H1 (cell line): ENCODE measurements at regions not wholly inside any gene's neighbourhood (a gene's known extent, or its start where the extent isn't known, plus 50 kb on each side); places are given as distances from the start of the nearest gene placed in this dataset.

ENCODE experiments used
- TF ChIP-seq, protein P1 (sequence below): fragments of 300-600 bp; sonication (generic); IDR thresholded peaks from 2 replicates; pipeline ENCODE4 v1.7.1; 2012; ENCODE audit warnings: low read length, moderate library complexity, mild to moderate bottlenecking, inconsistent platforms; ENCODE audit not compliant: insufficient replicate concordance

DNA sequence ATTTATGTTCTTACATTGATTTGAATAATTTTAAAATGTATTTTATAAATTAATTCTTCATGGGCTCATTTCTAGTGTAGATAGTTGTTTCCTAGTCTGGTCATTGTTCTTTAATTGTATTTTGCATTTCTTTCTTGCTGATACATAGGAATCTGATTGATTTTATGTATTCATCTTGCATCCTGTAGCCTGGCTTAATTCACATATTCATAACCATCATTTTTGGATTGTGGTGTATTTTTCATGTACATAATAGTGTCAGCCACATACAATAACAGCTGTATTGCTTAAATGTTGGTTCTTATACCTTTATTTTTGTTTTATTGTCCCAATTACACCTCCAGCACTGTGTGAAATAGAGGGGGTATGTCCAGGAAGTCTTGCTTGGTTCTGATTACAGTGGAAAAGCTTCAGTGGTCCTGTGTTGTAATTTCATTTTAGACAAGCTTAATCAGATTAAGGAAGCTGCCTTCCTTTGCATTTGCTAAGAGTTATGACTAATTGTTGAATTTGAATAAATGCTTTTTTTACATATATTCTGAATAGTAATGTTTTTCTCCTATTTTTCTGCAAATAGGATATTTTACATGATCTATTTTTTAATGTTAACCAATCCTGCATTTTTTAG is 103.7 kb downstream of the USP22 start (continued):
- TF ChIP-seq, protein P1, sequence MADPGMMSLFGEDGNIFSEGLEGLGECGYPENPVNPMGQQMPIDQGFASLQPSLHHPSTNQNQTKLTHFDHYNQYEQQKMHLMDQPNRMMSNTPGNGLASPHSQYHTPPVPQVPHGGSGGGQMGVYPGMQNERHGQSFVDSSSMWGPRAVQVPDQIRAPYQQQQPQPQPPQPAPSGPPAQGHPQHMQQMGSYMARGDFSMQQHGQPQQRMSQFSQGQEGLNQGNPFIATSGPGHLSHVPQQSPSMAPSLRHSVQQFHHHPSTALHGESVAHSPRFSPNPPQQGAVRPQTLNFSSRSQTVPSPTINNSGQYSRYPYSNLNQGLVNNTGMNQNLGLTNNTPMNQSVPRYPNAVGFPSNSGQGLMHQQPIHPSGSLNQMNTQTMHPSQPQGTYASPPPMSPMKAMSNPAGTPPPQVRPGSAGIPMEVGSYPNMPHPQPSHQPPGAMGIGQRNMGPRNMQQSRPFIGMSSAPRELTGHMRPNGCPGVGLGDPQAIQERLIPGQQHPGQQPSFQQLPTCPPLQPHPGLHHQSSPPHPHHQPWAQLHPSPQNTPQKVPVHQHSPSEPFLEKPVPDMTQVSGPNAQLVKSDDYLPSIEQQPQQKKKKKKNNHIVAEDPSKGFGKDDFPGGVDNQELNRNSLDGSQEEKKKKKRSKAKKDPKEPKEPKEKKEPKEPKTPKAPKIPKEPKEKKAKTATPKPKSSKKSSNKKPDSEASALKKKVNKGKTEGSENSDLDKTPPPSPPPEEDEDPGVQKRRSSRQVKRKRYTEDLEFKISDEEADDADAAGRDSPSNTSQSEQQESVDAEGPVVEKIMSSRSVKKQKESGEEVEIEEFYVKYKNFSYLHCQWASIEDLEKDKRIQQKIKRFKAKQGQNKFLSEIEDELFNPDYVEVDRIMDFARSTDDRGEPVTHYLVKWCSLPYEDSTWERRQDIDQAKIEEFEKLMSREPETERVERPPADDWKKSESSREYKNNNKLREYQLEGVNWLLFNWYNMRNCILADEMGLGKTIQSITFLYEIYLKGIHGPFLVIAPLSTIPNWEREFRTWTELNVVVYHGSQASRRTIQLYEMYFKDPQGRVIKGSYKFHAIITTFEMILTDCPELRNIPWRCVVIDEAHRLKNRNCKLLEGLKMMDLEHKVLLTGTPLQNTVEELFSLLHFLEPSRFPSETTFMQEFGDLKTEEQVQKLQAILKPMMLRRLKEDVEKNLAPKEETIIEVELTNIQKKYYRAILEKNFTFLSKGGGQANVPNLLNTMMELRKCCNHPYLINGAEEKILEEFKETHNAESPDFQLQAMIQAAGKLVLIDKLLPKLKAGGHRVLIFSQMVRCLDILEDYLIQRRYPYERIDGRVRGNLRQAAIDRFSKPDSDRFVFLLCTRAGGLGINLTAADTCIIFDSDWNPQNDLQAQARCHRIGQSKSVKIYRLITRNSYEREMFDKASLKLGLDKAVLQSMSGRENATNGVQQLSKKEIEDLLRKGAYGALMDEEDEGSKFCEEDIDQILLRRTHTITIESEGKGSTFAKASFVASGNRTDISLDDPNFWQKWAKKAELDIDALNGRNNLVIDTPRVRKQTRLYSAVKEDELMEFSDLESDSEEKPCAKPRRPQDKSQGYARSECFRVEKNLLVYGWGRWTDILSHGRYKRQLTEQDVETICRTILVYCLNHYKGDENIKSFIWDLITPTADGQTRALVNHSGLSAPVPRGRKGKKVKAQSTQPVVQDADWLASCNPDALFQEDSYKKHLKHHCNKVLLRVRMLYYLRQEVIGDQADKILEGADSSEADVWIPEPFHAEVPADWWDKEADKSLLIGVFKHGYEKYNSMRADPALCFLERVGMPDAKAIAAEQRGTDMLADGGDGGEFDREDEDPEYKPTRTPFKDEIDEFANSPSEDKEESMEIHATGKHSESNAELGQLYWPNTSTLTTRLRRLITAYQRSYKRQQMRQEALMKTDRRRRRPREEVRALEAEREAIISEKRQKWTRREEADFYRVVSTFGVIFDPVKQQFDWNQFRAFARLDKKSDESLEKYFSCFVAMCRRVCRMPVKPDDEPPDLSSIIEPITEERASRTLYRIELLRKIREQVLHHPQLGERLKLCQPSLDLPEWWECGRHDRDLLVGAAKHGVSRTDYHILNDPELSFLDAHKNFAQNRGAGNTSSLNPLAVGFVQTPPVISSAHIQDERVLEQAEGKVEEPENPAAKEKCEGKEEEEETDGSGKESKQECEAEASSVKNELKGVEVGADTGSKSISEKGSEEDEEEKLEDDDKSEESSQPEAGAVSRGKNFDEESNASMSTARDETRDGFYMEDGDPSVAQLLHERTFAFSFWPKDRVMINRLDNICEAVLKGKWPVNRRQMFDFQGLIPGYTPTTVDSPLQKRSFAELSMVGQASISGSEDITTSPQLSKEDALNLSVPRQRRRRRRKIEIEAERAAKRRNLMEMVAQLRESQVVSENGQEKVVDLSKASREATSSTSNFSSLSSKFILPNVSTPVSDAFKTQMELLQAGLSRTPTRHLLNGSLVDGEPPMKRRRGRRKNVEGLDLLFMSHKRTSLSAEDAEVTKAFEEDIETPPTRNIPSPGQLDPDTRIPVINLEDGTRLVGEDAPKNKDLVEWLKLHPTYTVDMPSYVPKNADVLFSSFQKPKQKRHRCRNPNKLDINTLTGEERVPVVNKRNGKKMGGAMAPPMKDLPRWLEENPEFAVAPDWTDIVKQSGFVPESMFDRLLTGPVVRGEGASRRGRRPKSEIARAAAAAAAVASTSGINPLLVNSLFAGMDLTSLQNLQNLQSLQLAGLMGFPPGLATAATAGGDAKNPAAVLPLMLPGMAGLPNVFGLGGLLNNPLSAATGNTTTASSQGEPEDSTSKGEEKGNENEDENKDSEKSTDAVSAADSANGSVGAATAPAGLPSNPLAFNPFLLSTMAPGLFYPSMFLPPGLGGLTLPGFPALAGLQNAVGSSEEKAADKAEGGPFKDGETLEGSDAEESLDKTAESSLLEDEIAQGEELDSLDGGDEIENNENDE: no peak
